Glutamatergic neuron (in vitro differentiated cells): ENCODE measurements at regions not wholly inside any gene's neighbourhood (a gene's known extent, or its start where the extent isn't known, plus 50 kb on each side); places are given as distances from the start of the nearest gene placed in this dataset.
"Not testable (repeated sequence)": the region's sequence is repeated elsewhere in the genome, so short reads cannot be mapped to it uniquely, and the experiment has no call there.

Source experiments
- DNase-seq: peaks from one replicate; pipeline ENCODE4 v3.0.0; 2022
- H3K27ac Mint-ChIP-seq: one replicate; pipeline ENCODE4 v1.8.0; 2020; ENCODE audit warnings: mild to moderate bottlenecking, mixed read lengths, inconsistent platforms; ENCODE audit not compliant: unreplicated experiment
- H3K27me3 Mint-ChIP-seq: one replicate; pipeline ENCODE4 v1.8.0; 2020; ENCODE audit warnings: mild to moderate bottlenecking, moderate library complexity, mixed read lengths, inconsistent platforms; ENCODE audit not compliant: unreplicated experiment
- H3K36me3 Mint-ChIP-seq: one replicate; pipeline ENCODE4 v1.8.0; 2020; ENCODE audit warnings: mild to moderate bottlenecking, mixed read lengths, inconsistent platforms; ENCODE audit not compliant: unreplicated experiment
- H3K4me1 Mint-ChIP-seq: one replicate; pipeline ENCODE4 v1.8.0; 2020; ENCODE audit warnings: mild to moderate bottlenecking, low read depth, mixed read lengths, inconsistent platforms; ENCODE audit not compliant: unreplicated experiment
- H3K4me3 Mint-ChIP-seq: one replicate; pipeline ENCODE4 v1.8.0; 2020; ENCODE audit warnings: mild to moderate bottlenecking, mixed read lengths, inconsistent platforms; ENCODE audit not compliant: unreplicated experiment
- H3K9me3 Mint-ChIP-seq: one replicate; pipeline ENCODE4 v1.8.0; 2020; ENCODE audit warnings: mild to moderate bottlenecking, moderate library complexity, mixed read lengths, inconsistent platforms; ENCODE audit not compliant: unreplicated experiment
- TF ChIP-seq, protein P1 (sequence below): fragments of 200-600 bp; sonication (generic); IDR thresholded peaks from one replicate; pipeline ENCODE4 v1.5.0; 2021; ENCODE audit not compliant: partially characterized antibody, unreplicated experiment

DNA sequence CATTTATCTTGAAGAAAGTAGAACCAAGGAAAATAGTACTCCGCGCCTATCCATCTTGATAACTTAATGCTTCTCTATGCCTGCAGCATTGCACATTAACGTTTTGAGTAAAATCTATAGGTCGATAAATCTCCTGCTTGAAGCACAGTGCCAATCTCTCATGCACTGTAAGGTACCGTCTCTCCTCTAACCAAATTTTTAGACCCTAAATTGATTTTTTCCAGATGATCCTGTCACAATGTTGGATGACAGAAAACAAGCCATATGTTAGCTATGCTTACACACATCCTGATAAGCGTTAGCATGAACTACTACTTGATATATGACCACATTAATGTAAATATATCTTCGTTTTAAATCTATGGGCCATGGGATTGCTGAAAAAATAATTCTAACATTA lies 723.8 kb upstream of the CDH6 start:
- peaks cover 7% of the 10 kb centered on the region for H3K9me3 Mint-ChIP-seq
- no peak overlapping the region for H3K27ac Mint-ChIP-seq
- no peak overlapping the region for H3K4me3 Mint-ChIP-seq
- no peak for DNase-seq
- H3K36me3 Mint-ChIP-seq = peaks cover 6% of the 10 kb centered on the region
- TF ChIP-seq, protein P1, sequence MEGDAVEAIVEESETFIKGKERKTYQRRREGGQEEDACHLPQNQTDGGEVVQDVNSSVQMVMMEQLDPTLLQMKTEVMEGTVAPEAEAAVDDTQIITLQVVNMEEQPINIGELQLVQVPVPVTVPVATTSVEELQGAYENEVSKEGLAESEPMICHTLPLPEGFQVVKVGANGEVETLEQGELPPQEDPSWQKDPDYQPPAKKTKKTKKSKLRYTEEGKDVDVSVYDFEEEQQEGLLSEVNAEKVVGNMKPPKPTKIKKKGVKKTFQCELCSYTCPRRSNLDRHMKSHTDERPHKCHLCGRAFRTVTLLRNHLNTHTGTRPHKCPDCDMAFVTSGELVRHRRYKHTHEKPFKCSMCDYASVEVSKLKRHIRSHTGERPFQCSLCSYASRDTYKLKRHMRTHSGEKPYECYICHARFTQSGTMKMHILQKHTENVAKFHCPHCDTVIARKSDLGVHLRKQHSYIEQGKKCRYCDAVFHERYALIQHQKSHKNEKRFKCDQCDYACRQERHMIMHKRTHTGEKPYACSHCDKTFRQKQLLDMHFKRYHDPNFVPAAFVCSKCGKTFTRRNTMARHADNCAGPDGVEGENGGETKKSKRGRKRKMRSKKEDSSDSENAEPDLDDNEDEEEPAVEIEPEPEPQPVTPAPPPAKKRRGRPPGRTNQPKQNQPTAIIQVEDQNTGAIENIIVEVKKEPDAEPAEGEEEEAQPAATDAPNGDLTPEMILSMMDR = no peak
- peaks cover 2% of the 10 kb centered on the region for H3K27me3 Mint-ChIP-seq
- H3K4me1 Mint-ChIP-seq = peaks cover 3% of the 10 kb centered on the region

DNA sequence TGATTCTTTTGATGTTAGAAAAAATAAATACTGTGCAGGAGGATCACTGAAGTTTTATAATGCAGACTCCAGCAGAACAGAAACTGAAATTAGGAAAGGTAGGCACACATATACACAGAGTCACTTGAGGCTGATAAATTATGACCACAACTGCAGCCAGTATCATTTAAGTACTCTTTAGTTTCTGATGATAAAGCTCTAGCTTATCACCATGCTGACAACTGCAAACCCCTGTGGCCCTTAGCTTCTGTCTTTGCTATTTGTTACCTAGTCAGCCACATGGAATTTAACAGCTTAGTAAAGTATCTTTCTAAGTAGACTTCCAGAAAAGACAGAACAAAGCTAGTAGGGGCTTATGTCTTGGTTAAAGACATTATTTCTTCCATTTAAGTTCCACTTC lies 734.8 kb upstream of the CDH6 start:
- no peak overlapping the region for H3K27ac Mint-ChIP-seq
- H3K9me3 Mint-ChIP-seq = no peaks in the 10 kb centered on the region
- no peak overlapping the region for H3K4me3 Mint-ChIP-seq
- no peak for DNase-seq
- H3K36me3 Mint-ChIP-seq = no peaks in the 10 kb centered on the region
- H3K27me3 Mint-ChIP-seq = peaks cover 2% of the 10 kb centered on the region
- TF ChIP-seq, protein P1 = no peak
- no peaks in the 10 kb centered on the region for H3K4me1 Mint-ChIP-seq

DNA sequence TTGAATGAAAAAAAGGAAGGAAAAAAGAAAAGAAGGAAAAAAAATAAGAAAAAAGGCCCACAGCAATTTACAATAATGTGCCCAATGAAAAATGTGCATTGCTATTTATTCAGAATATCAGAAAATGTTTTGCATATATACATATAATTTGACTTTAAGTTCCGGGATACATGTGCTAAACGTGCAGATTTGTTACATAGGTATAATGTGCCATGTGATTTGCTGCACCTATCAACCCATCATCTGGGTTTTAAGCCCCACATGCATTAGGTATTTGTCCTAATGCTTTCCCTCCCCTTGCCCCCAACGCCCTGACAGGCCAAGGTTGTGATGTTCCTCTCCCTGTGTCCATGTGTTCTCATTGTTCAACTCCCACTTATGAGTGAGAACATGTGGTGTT lies 738.0 kb upstream of the CDH6 start:
- not testable (repeated sequence) for H3K4me1 Mint-ChIP-seq, H3K9me3 Mint-ChIP-seq, H3K36me3 Mint-ChIP-seq, H3K27ac Mint-ChIP-seq, H3K27me3 Mint-ChIP-seq, H3K4me3 Mint-ChIP-seq, DNase-seq

DNA sequence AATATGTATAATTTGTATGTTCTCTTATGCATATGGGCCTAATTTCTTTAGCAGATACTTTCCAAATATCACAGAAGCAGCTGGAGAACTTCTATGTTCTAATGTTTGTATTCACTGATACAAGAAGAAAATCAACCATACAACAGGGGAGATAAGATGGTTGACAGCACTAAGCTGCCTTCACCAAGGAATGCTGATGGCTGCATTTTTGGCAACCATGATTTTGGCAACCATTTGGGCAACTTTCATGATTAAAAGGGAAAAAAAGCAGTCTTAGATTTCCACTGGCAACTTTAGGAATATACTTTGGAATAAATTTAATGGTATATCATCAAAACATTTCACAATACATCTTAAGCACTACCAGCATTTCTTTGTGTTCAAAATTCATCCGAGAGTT lies 740.3 kb upstream of the CDH6 start:
- no peaks in the 10 kb centered on the region for H3K9me3 Mint-ChIP-seq
- TF ChIP-seq, protein P1 = no peak
- H3K36me3 Mint-ChIP-seq = no peaks in the 10 kb centered on the region

DNA sequence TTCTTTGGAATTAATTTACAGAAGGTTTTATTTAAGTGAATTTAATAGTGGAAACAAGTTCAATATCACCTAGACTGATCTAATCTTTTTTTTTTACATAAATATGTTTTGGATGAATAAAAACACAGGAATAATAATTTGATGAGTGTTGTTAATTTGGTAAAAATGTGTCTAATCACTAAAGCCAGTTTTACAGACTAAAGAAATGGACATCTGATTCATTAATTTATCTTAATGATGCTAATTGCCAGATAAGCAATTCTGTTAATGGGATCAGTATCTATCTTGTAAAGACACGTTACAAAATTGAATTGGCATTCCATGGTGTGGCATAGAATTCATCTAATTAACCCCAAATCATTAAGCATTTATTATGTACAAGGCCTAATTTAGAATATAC lies 743.3 kb upstream of the CDH6 start:
- TF ChIP-seq, protein P1 = no peak
- no peak overlapping the region for H3K4me3 Mint-ChIP-seq
- H3K36me3 Mint-ChIP-seq = no peaks in the 10 kb centered on the region
- no peaks in the 10 kb centered on the region for H3K4me1 Mint-ChIP-seq
- no peaks in the 10 kb centered on the region for H3K27me3 Mint-ChIP-seq
- DNase-seq = no peak
- H3K27ac Mint-ChIP-seq = no peak overlapping the region
- no peaks in the 10 kb centered on the region for H3K9me3 Mint-ChIP-seq

More for the DNA sequence above, 740.3 kb upstream of the CDH6 start:
- no peak for DNase-seq
- Mint-ChIP-seq H3K4me1 (no peaks in the 10 kb centered on the region), H3K27me3 (peaks cover 2% of the 10 kb centered on the region), H3K27ac (no peak overlapping the region), H3K4me3 (no peak overlapping the region)

DNA sequence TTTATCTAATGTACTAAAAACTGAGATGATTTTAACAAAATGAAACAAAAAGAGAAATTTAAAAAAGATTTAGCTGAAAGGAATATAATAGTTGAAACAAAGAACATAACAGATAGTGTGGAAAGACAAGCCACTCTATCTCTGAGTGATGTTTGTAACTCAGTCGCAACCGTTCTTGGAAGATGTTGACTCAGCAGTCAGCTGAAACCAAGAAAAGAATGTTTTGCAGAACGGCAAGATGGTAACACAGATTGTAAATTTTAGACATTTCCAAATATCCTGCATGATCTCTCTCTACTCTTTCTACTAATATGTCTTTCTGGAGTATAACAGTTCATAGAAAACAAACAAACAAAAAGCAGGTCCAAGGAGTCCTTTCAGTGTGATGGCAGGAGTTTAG lies 746.1 kb upstream of the CDH6 start:
- Mint-ChIP-seq H3K27me3 (no peaks in the 10 kb centered on the region), H3K4me1 (no peaks in the 10 kb centered on the region), H3K36me3 (no peaks in the 10 kb centered on the region), H3K9me3 (no peaks in the 10 kb centered on the region), H3K27ac (no peak overlapping the region), H3K4me3 (no peak overlapping the region)
- no peak for DNase-seq
- TF ChIP-seq, protein P1 = no peak
